HEK293 (cell line): ENCODE measurements at regions not wholly inside any gene's neighbourhood (a gene's known extent, or its start where the extent isn't known, plus 50 kb on each side); places are given as distances from the start of the nearest gene placed in this dataset.
"Not testable (repeated sequence)": the region's sequence is repeated elsewhere in the genome, so short reads cannot be mapped to it uniquely, and the experiment has no call there.

Experiments
- CTCF ChIA-PET: fragments of 350-600 bp; formaldehyde crosslinking; extraction: SDS; loops from one replicate; lab custom pipeline; 2021; ENCODE audit warnings: antibody characterized with exemption; lab: Yijun Ruan, JAX
- POLR2A ChIA-PET: fragments of 300-600 bp; formaldehyde crosslinking; extraction: SDS; loops from one replicate; lab custom pipeline; 2020; ENCODE audit warnings: antibody characterized with exemption, inconsistent platforms; lab: Yijun Ruan, JAX
- H3K27ac ChIP-seq: fragments of 200-500 bp; sonication (Bioruptor generic); 2 replicates; pipeline ENCODE4 v1.5.1; 2014; ENCODE audit warnings: low read depth, low read length, control low read depth, inconsistent platforms; ENCODE audit errors: extremely low read depth
- H3K36me3 ChIP-seq, 2 experiments: fragments of 200-500 bp in 1 of 2; sonication (Bioruptor generic) in 1 of 2; 1 replicate in 1 of 2; 2 replicates in 1 of 2; pipeline ENCODE4 v1.5.1; 2014 to 2017; ENCODE audit warnings: inconsistent platforms in 2 of 2, low read length in 2 of 2; ENCODE audit not compliant: control insufficient read depth in 2 of 2, insufficient read depth in 1 of 2
- H3K4me1 ChIP-seq: fragments of 200-500 bp; sonication (Bioruptor generic); 2 replicates; pipeline ENCODE4 v1.5.1; 2014; ENCODE audit warnings: mild to moderate bottlenecking, low read length, inconsistent platforms; ENCODE audit not compliant: control insufficient read depth, insufficient read depth
- H3K4me3 ChIP-seq: 2 replicates; pipeline ENCODE4 v1.5.1; 2011; ENCODE audit warnings: low read depth, mild to moderate bottlenecking, control low read depth, low read length, moderate library complexity
- H3K9me3 ChIP-seq: fragments of 200-500 bp; sonication (Bioruptor generic); 2 replicates; pipeline ENCODE4 v1.5.1; 2014; ENCODE audit warnings: low read depth, low read length, inconsistent platforms; ENCODE audit not compliant: control insufficient read depth, insufficient read depth
- HOXC10 ChIP-seq: sonication (generic); formaldehyde crosslinking; IDR thresholded peaks from 2 replicates; pipeline ENCODE4 v1.8.1; 2023; ENCODE audit warnings: mild to moderate bottlenecking, missing genetic modification reagents
- HOXD13 ChIP-seq: sonication (generic); formaldehyde crosslinking; IDR thresholded peaks from 2 replicates; pipeline ENCODE4 v1.8.0; 2022; ENCODE audit warnings: missing genetic modification reagents, borderline replicate concordance
- INSM2 ChIP-seq: fragments of 450-650 bp; formaldehyde crosslinking; IDR thresholded peaks from 2 replicates; pipeline ENCODE4 v1.5.1; 2016; ENCODE audit warnings: missing biosample characterization, missing genetic modification characterization
- ZBTB44 ChIP-seq: fragments of 450-650 bp; IDR thresholded peaks from 2 replicates; pipeline ENCODE4 v1.5.1; 2018; ENCODE audit warnings: missing biosample characterization, mild to moderate bottlenecking, missing genetic modification characterization
- ZBTB49 ChIP-seq: fragments of 450-650 bp; formaldehyde crosslinking; IDR thresholded peaks from 2 replicates; pipeline ENCODE4 v1.5.1; 2016; ENCODE audit warnings: missing biosample characterization, missing genetic modification characterization, low read depth
- ZNF114 ChIP-seq: fragments of 450-650 bp; formaldehyde crosslinking; IDR thresholded peaks from 2 replicates; pipeline ENCODE4 v1.5.0; 2017; ENCODE audit warnings: missing biosample characterization, missing genetic modification characterization
- ZNF148 ChIP-seq: fragments of 450-650 bp; formaldehyde crosslinking; IDR thresholded peaks from 2 replicates; pipeline ENCODE4 v1.5.0; 2017; ENCODE audit warnings: missing biosample characterization, missing genetic modification characterization, borderline replicate concordance
- ZNF19 ChIP-seq: fragments of 450-650 bp; formaldehyde crosslinking; IDR thresholded peaks from 2 replicates; pipeline ENCODE4; 2016; ENCODE audit warnings: missing biosample characterization, missing genetic modification characterization, low read depth
- ZNF2 ChIP-seq: fragments of 450-650 bp; formaldehyde crosslinking; IDR thresholded peaks from 2 replicates; pipeline ENCODE4 v1.5.1; 2016; ENCODE audit warnings: missing biosample characterization, missing genetic modification characterization
- ZNF514 ChIP-seq: fragments of 450-650 bp; formaldehyde crosslinking; IDR thresholded peaks from 2 replicates; pipeline ENCODE4 v1.5.1; 2016; ENCODE audit warnings: missing biosample characterization, missing genetic modification characterization
- ZNF555 ChIP-seq: fragments of 450-650 bp; formaldehyde crosslinking; conservative IDR thresholded peaks from 2 replicates; pipeline ENCODE4 v1.5.1; 2017; ENCODE audit warnings: missing biosample characterization, mild to moderate bottlenecking, missing genetic modification characterization, inconsistent platforms
- ZNF658 ChIP-seq: fragments of 450-650 bp; formaldehyde crosslinking; IDR thresholded peaks from 2 replicates; pipeline ENCODE4; 2016; ENCODE audit warnings: missing biosample characterization, missing genetic modification characterization
- ZNF670 ChIP-seq: fragments of 450-650 bp; formaldehyde crosslinking; IDR thresholded peaks from 2 replicates; pipeline ENCODE4 v1.5.1; 2016; ENCODE audit warnings: missing biosample characterization, missing genetic modification characterization, low read depth

- CTCF ChIA-PET: interaction anchor here (0.6 kb wide), 1 partner anchor 147 kb away, joined by 3 read pairs; no protein-coding TSS in a partner anchor
Observed at GRCh38 chr20:25856256-25856884, 159.7 kb upstream of the ZNF337 start.

GRCh38 chr20:25855451-25856156 lies 159.0 kb upstream of the ZNF337 start:
- CTCF ChIA-PET: not testable (repeated sequence)

More at GRCh38 chr20:25856256-25856884, 159.7 kb upstream of the ZNF337 start:
- Histone ChIP-seq H3K27ac (no peak overlapping the region), H3K4me3 (no peak overlapping the region), H3K9me3 (no peaks in the 10 kb centered on the region), H3K4me1 (no peaks in the 10 kb centered on the region), H3K36me3 (no peaks in the 10 kb centered on the region)
- TF ChIP-seq ZNF555 (tag by site-specific recombination) (no peak), ZNF514 (tag by site-specific recombination) (no peak), HOXD13 (CRISPR knock-in tag) (no peak), ZBTB49 (tag by site-specific recombination) (no peak), ZBTB44 (tag by site-specific recombination) (no peak), ZNF114 (tag by site-specific recombination) (no peak), ZNF670 (tag by site-specific recombination) (no peak), ZNF148 (tag by site-specific recombination) (no peak), ZNF19 (tag by site-specific recombination) (no peak), HOXC10 (no peak), INSM2 (tag by site-specific recombination) (no peak), ZNF2 (tag by site-specific recombination) (no peak), ZNF658 (no peak)
- POLR2A ChIA-PET: no interaction called here

GRCh38 chr20:25854666-25855065 lies 158.0 kb upstream of the ZNF337 start:
- H3K4me3 ChIP-seq, H3K36me3 ChIP-seq, CTCF ChIA-PET, H3K27ac ChIP-seq, H3K4me1 ChIP-seq, H3K9me3 ChIP-seq, POLR2A ChIA-PET: not testable (repeated sequence)

More at GRCh38 chr20:25855451-25856156, 159.0 kb upstream of the ZNF337 start:
- H3K4me1 ChIP-seq, POLR2A ChIA-PET, H3K27ac ChIP-seq, H3K36me3 ChIP-seq, H3K4me3 ChIP-seq, H3K9me3 ChIP-seq: not testable (repeated sequence)
